Pancreas (tissue), 10 donors: ENCODE measurements at regions not wholly inside any gene's neighbourhood (a gene's known extent, or its start where the extent isn't known, plus 50 kb on each side); places are given as distances from the start of the nearest gene placed in this dataset.

Experiments used
- ATAC-seq, 4 donors: fragments of 200-7000 bp; cut with Tn5 transposase; one replicate each; pipeline versions ENCODE4 v1.8.0 to v1.9.1; 2020; ENCODE audit warnings: mild to moderate bottlenecking in 4 of 4, moderate library complexity in 4 of 4
- DNase-seq, 6 donors: peaks; one replicate each; pipeline ENCODE4 v3.0.0-alpha.2; 2020
- FAIRE-seq: peaks from 2 replicates; lab custom pipeline; 2012; peaks lifted over from hg19 to GRCh38; lab: Jason Lieb, UNC
- H3K27ac ChIP-seq, 4 donors: fragments of 200-600 bp; sonication (generic); 1 replicate in 3 of 4; 2 replicates in 1 of 4; pipeline versions ENCODE4 v1.5.0 to v1.8.0; 2020
- H3K27me3 ChIP-seq, 4 donors: fragments of 200-600 bp; one replicate each; pipeline ENCODE4 v1.8.0; 2021
- H3K36me3 ChIP-seq, 3 donors: fragments of 200-600 bp; sonication (generic) in 1 of 3; one replicate each; pipeline versions ENCODE4 v1.5.0 to v1.8.0; 2020 to 2021
- H3K4me1 ChIP-seq, 3 donors: fragments of 200-600 bp; one replicate each; pipeline ENCODE4 v1.8.0; 2021
- H3K4me3 ChIP-seq, 4 donors: fragments of 200-600 bp; sonication (generic) in 2 of 4; one replicate each; pipeline versions ENCODE4 v1.5.0 to v1.8.0; 2020 to 2021
- H3K9me3 ChIP-seq, 4 donors: fragments of 200-600 bp; one replicate each; pipeline ENCODE4 v1.8.0; 2021
- CTCF ChIP-seq, 4 donors: fragments of 200-600 bp; sonication (generic) in 3 of 4; IDR thresholded peaks; one replicate each; pipeline versions ENCODE4 v1.5.0 to v1.8.0; 2021; ENCODE audit warnings: antibody characterized with exemption in 4 of 4
- WGBS, 2 donors: extraction: QIAGEN DNeasy Blood & Tissue Kit; methylation state at CpG; one replicate each; pipeline ENCODE4 v1.1.7; 2013; 5-methylcytosine and 5-hydroxymethylcytosine counted together
- intact Hi-C, 3 donors: fragments of 100-400 bp; cut with DNase I; formaldehyde crosslinking; loops; one replicate each; pipeline versions ENCODE4 v1.11.1 to v1.14.2; 2022
- donor health status: healthy with polysubstance abuse.
- donor health status: DM: no; HTN: no; CAD: no; lungs with moderate emphysema.
- donor health status: DM: no; HTN: no; CAD: no.
- donor health status: control.
- donor health status: control.
- donor health status: Bipolar disorder and iron deficiency.
- donor health status: DM: yes; HTN: yes; CAD: no.
- donor health status: DM: no; HTN: no; CAD: no.
- donor health status: DM: no; HTN: no; CAD: no.
- donor health status: DM: yes; HTN: yes; CAD: no.

- no peak overlapping the region for H3K27ac ChIP-seq
- no peaks in the 10 kb centered on the region for H3K36me3 ChIP-seq
- ATAC-seq, result peak in 3 of 4 donors; percentile 44 to 73 (median 49)
- WGBS, 2 donors, result 25 to 26% methylated on average over 3 of the region's 3 CpGs
- no peak for TF ChIP-seq CTCF (IDR thresholded peaks at IDR 0.05)
- intact Hi-C loops, result no loop called here
- no peaks in the 10 kb centered on the region for H3K27me3 ChIP-seq
- no peak overlapping the region for H3K4me3 ChIP-seq
- no peak for DNase-seq
- no peaks in the 10 kb centered on the region for H3K9me3 ChIP-seq
- H3K4me1 ChIP-seq, result peaks cover 0 to 7% (median 0%) of the 10 kb centered on the region in 3 donors
- FAIRE-seq, result no peak
Measured at GRCh38 chr3:5331567-5332269, 144.2 kb downstream of the EDEM1 start.

DNA sequence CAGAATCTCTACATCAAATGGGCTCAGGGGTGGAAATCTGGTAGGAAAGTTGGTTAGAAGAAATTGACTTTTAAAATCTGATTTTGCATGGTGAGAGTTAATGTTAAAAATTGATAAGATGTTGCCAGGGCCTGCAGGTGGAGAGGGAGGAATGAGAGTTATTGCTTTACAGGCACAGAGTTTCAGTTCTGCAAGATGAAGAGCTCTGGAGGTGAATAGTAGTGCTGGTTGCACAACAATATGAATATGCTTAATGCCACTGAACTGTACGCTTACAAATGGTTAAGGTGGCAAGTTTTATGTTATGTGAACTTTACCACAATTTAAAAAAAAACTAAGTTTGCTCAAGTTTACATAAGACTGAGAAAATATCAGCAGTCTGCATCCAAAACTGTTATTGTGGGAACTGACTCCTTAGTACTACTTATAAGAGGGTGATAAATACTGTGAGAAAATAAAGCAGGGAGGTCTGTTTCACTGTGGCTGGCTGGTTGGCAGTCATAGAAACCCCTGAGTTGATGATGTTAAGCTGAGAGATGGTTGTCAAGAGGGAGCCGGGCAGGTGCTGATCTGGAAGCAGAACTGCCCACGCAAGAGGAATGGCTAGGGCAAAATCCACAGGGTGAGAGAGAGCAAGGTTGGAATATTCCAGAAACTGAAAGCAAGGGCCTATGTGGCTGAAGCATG lies 144.9 kb downstream of the EDEM1 start:
- Histone ChIP-seq H3K27ac (no peak overlapping the region), H3K36me3 (no peaks in the 10 kb centered on the region), H3K4me1 (peaks cover 0 to 7% (median 0%) of the 10 kb centered on the region in 3 donors), H3K9me3 (no peaks in the 10 kb centered on the region), H3K27me3 (no peaks in the 10 kb centered on the region), H3K4me3 (no peak overlapping the region)
- 31 to 40% methylated on average over 3 of the region's 3 CpGs for WGBS, 2 donors
- FAIRE-seq, result no peak
- intact Hi-C loops, result no loop called here
- TF ChIP-seq CTCF (IDR thresholded peaks at IDR 0.05), result no peak
- ATAC-seq, result peak in 3 of 4 donors; percentile 40 to 79 (median 43)
- no peak for DNase-seq

DNA sequence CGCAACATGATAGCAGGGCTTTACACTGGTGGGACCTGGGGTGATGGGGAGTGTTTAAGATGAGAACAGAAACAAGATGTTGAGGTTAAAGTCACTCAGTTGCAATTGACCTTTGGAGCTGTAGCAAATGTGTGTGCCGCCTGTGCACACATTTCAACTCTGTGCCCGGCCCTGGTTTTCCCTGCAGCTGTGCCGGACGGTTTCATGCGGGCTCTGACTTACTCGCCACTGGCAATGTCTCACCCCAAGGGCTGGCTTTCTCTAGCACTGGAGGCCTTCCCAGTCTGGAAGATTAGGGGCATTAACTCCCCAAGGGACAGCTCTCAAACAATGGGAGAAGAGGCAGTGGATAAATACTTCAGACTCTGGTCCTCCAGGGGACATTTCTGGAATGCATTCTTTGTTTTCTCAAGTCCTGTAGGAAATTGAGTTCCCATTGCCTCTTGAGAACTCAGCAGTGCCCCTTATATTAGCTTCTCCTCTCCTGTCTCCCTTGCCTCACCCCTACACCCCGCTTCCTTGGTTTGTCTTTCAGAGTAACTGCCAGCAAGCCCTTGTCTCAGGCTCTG lies 152.5 kb downstream of the EDEM1 start:
- peak in 2 of 6 donors; percentile 39 to 60 for DNase-seq
- Histone ChIP-seq H3K36me3 (no peaks in the 10 kb centered on the region), H3K27me3 (no peaks in the 10 kb centered on the region), H3K27ac (no peak overlapping the region), H3K9me3 (no peaks in the 10 kb centered on the region), H3K4me1 (no peaks in the 10 kb centered on the region), H3K4me3 (no peak overlapping the region)
- TF ChIP-seq CTCF (IDR thresholded peaks at IDR 0.05), result no peak
- ATAC-seq, result peak in 3 of 4 donors; percentile 59 to 84 (median 80)
- intact Hi-C loops, result no loop called here
- WGBS, 2 donors, result 43 to 55% methylated on average over 8 of the region's 8 CpGs
- FAIRE-seq, result no peak

- no peaks in the 10 kb centered on the region for H3K27me3 ChIP-seq
- FAIRE-seq (no peak), ATAC-seq (no peak), DNase-seq (no peak)
- intact Hi-C loops, result no loop called here
- WGBS, 2 donors, result 70 to 89% methylated on average over 7 of the region's 7 CpGs
- H3K4me3 ChIP-seq, result no peak overlapping the region
- no peak overlapping the region for H3K27ac ChIP-seq
- no peaks in the 10 kb centered on the region for H3K36me3 ChIP-seq
- H3K4me1 ChIP-seq, result no peaks in the 10 kb centered on the region
- no peak for TF ChIP-seq CTCF (IDR thresholded peaks at IDR 0.05)
- H3K9me3 ChIP-seq, result no peaks in the 10 kb centered on the region
Measured at GRCh38 chr3:5341610-5342009, 154.1 kb downstream of the EDEM1 start.
